GM19455 (cell line): ENCODE measurements at regions not wholly inside any gene's neighbourhood (a gene's known extent, or its start where the extent isn't known, plus 50 kb on each side); places are given as distances from the start of the nearest gene placed in this dataset.
"Not testable (repeated sequence)": the region's sequence is repeated elsewhere in the genome, so short reads cannot be mapped to it uniquely, and the experiment has no call there.

Experiments
- ATAC-seq: cut with Tn5 transposase; IDR thresholded peaks from one replicate; pipeline ENCODE4 v1.9.1; 2021; ENCODE audit not compliant: unreplicated experiment

DNA sequence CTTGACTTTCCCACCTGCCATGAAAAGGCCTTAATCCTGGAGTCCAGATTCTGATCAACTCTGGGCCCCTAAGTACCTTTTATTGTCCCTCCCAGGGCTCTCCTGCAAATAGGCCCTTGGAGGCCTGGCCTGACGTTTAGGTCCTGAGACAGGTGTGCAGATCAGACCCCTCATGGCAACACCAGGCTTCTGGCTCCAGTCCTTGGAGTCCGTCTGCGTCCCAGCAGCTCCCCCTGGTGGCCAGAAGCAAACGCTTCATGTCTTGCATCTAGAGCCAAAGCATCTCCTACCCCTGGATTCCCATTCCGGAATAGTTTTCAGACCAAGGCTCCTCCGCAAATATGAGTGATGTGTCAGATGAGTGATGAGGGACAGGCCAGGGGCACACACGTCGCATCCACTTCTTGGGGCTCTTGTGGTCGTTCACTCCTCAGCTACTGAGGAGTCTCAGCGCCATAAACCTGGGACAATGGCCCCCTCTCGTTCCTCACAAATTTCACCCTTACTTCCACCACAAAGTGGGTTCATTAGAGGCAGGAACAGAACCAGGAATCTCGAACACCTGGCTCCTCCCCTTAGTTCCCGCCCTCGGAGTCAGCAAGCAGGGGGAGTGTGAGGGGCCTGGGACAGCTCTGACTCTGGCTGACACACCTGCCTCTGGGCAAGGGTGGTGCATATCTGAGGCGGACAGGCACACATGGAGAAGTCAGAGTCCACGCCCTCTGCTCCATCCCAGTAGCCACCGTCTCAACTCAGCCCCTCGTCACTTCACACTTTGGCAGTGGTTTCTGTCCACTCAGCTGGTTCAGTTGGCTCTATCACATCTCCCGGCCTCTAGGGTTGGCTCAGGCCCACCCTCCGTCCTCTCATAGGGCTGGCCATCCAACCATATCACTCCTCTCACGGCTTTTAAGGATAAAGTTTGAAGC is 77.9 kb upstream of the PWP1 start:
- no peak for ATAC-seq

GRCh38 chr12:107608779-107609178 is 76.8 kb upstream of the PWP1 start:
- not testable (repeated sequence) for ATAC-seq

DNA sequence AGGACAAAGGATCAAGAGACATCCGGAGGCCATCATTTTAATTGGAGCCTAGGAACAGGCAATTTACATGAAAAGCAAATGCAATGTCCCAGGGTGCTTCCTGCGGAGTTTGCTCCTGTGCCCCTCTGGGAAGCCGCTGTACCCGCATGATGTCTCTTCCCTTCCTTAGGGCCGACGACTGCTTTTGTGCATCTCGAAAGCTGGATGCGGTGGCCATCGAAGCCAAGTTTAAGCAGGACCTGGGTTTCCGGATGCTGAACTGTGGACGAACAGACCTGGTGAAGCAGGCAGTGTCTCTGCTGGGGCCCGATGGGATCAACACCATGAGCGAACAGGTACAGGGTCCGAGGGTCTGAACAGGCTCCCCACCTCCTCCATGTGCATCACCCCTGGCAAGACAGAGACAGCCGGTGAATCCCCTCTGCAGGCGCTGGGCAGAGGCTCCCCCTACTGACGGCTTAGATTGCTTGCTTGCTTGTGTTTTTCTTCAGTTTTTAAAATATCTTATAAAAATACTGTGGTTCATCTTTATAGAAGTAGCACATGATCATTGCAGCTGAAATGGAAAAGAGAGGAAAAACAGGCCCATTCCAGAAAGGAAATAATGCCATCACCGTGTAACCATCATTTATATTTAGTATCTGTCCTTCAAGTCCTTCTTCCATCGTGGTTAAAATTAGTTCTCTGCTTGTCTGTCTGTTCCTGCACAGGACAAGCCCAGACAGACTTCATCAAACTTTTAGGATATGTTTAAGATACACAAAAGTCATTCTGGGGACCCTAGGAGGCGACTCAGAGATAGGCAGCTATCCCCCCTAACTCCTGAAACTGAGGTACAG is 75.4 kb upstream of the PWP1 start:
- no peak for ATAC-seq

- ATAC-seq, result no peak
Measured at GRCh38 chr12:107612508-107612907, 73.1 kb upstream of the PWP1 start.

DNA sequence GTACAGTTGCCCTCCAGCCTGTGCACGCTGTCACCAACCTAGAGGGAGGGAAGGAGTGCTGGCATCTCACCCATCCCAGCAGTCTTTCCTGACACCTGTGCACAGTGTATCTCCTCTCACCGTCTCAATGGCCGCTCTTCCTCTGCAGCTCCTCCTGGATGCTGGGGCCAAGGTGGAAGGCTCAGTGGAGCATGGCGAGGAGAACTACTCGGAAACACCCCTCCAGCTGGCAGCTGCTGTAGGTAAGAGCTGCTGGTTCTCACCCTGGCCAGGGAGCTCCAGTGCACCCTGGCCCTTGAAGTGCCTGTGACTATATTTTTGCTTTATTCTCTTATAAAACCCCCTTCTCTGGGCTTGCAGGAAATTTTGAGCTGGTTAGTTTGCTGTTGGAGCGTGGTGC is 68.7 kb upstream of the PWP1 start:
- ATAC-seq, result no peak

- no peak for ATAC-seq
Measured at GRCh38 chr12:107618106-107618505, 67.5 kb upstream of the PWP1 start.

DNA sequence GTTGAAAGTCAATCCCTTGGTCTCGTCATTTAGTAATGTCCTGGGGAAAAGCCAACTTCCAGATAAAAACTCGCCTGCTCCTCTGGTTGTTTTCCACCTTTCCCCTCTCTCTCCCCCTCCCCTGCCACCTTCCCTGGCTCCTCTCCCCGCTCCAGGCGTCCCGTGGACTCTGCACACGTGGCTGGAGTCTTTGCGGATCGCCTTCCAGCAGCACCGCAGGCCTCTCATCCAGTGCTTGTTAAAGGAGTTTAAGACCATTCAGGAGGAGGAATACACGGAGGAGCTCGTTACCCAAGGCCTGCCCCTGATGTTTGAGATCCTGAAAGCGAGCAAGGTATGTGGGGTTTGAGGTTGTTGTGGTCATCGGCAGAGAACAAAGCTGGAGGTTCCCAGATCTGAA is 65.8 kb upstream of the PWP1 start:
- ATAC-seq, result no peak

GRCh38 chr12:107622001-107622400 is 63.6 kb upstream of the PWP1 start:
- no peak for ATAC-seq

DNA sequence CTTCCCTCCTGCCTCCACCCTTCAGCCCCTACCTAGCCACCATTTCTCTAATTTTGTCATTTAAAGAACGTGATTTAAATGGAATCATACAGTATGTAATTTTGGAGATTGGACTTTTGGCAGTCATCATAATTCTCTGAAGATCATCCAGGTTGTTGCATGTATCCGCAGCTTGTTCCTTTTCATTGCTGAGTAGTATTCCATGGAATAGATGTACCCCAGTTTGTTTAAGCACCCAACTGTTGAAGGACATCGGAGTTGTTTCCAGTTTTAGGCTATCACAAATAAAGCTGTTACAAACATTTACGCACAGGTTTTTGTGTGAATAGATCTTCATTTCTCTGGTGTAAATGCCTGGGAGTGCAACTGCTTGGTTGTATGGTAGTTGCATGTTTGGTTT is 61.1 kb upstream of the PWP1 start:
- ATAC-seq, result no peak

DNA sequence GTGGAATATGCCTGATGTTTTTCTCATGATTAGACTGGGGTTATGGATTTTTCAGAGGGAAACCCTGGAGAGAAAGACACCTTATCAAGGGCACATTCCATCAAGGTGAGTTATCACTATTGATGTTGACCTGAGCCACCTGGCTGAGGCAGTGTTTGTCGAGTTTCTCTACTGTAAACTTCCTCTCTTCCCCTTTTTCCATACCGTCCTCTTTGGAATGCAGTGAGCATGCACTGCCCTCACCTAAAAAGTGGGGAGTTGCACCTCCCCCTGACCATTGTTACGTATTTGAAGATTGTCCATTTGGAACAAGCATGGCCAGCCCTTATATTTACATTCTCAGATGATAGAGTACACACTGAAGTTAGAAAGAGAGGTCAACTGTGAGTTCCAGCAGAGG is 53.9 kb upstream of the PWP1 start:
- no peak for ATAC-seq

DNA sequence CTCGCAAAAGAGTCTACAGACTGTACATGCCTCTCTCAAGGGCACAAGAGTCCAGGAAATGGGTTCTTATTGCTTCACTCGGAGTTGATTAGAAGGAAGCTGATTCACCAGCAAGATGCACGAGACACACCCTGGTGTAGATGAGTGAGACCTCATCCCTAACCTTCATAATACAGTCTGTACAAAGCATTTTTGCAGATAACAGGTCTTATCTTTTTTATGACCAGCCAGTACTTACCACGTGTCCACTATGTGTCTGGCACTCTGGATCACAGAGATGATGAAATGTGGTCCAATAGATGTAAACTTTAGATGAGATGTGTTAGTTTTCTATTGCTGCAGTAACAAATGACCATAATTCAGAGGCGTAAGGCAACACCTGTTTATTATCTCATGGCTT is 53.4 kb upstream of the PWP1 start:
- no peak for ATAC-seq

DNA sequence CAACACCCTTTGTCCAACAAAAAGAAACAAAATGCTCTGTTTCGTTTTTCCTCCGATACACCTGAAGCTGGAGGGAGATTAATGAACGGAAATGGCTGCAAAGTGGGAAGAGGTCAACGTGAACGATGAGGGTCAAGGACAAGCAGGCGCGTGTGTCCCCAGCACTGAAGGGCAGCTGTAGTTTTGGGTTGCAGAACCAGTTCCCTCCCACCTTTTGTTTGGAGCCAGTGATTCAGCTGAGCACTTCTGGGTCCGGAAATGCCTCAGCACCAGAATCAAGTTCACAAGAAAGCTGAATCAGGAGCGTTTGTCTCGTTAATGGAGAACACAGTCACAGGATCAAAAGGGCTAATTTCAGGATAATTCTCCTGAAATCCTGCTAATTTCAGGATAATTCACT is 51.1 kb upstream of the PWP1 start:
- no peak for ATAC-seq

GRCh38 chr12:107635139-107635538 is 50.5 kb upstream of the PWP1 start:
- ATAC-seq, result no peak
